Endothelial cell of umbilical vein (primary cell): ENCODE measurements at regions not wholly inside any gene's neighbourhood (a gene's known extent, or its start where the extent isn't known, plus 50 kb on each side); places are given as distances from the start of the nearest gene placed in this dataset.

Experiments used
- BruUV-seq: library from RNA; stranded (reverse); fragments of 400-500 nt; replicated peaks from 2 replicates; lab custom pipeline; 2021; lab: Mats Ljungman, UMichigan
- CTCF ChIA-PET: fragments of 300-600, 350-600 bp; sonication (Branson Sonifier 250); formaldehyde crosslinking; loops from one replicate; lab custom pipeline; 2021; ENCODE audit warnings: antibody characterized with exemption, inconsistent platforms; lab: Charles Lee
- POLR2A ChIA-PET: fragments of 300-600, 350-600 bp; sonication (Branson Sonifier 250); formaldehyde crosslinking; loops from one replicate; lab custom pipeline; 2021; ENCODE audit warnings: antibody characterized with exemption, inconsistent platforms; lab: Charles Lee
- DNase-seq: peaks from one replicate; pipeline ENCODE4 v3.0.0-alpha.2; 2011; ENCODE audit warnings: low read depth, low spot score
- FAIRE-seq: peaks from 2 replicates; lab custom pipeline; 2011; peaks lifted over from hg19 to GRCh38; lab: Jason Lieb, UNC
- H2AFZ ChIP-seq: 2 replicates; pipeline ENCODE4 v1.6.0; 2012; ENCODE audit warnings: low read depth, low read length, control low read depth, inconsistent platforms
- H3K27ac ChIP-seq: 2 replicates; pipeline ENCODE4 v1.5.1; 2011; ENCODE audit warnings: low read depth, mild to moderate bottlenecking, control low read depth, low read length, moderate library complexity; ENCODE audit not compliant: insufficient read depth
- H3K27me3 ChIP-seq, 2 experiments: 2 replicates each; pipeline versions ENCODE4 v1.6.0 to v1.6.1; 2011; ENCODE audit warnings: low read length in 2 of 2, mixed read lengths in 1 of 2; ENCODE audit not compliant: control insufficient read depth in 2 of 2, insufficient read depth in 2 of 2
- H3K36me3 ChIP-seq, 2 experiments: 2 replicates in 1 of 2; 3 replicates in 1 of 2; pipeline ENCODE4 v1.5.1; 2011; ENCODE audit warnings: low read length in 2 of 2, mild to moderate bottlenecking in 1 of 2, moderate library complexity in 1 of 2; ENCODE audit not compliant: control insufficient read depth in 2 of 2, insufficient read depth in 2 of 2; ENCODE audit errors: extremely low read depth in 1 of 2
- H3K4me1 ChIP-seq: 3 replicates; pipeline ENCODE4 v1.5.1; 2011; ENCODE audit warnings: mild to moderate bottlenecking, low read length; ENCODE audit not compliant: control insufficient read depth, insufficient read depth; ENCODE audit errors: extremely low read depth
- H3K4me2 ChIP-seq: 2 replicates; pipeline ENCODE4 v1.6.1; 2011; ENCODE audit warnings: low read length, control low read depth, mixed read lengths; ENCODE audit not compliant: insufficient read depth
- H3K4me3 ChIP-seq, 3 experiments: fragments of 200-600 bp in 1 of 3; sonication (generic), shearing (Covaris generic) in 1 of 3; replicated peaks in 1 of 3; 2 replicates each; pipeline ENCODE4 v1.5.1; 2011 to 2016; ENCODE audit warnings: control low read depth in 3 of 3, low read length in 3 of 3, mild to moderate bottlenecking in 2 of 3, inconsistent platforms in 1 of 3, low read depth in 1 of 3, moderate library complexity in 1 of 3; ENCODE audit not compliant: insufficient read depth in 1 of 3
- H3K79me2 ChIP-seq: 2 replicates; pipeline ENCODE4 v1.6.0; 2012; ENCODE audit warnings: low read length, inconsistent platforms; ENCODE audit not compliant: control insufficient read depth, insufficient read depth
- H3K9ac ChIP-seq: replicated peaks from 2 replicates; pipeline ENCODE3; 2011; ENCODE audit warnings: low read length, control low read depth; ENCODE audit not compliant: insufficient read depth; ENCODE audit errors: extremely low read depth
- H3K9me1 ChIP-seq: replicated peaks from 3 replicates; pipeline ENCODE4 v1.6.0; 2011; ENCODE audit warnings: mild to moderate bottlenecking, low read length; ENCODE audit not compliant: control insufficient read depth, insufficient read depth; ENCODE audit errors: extremely low read depth
- H3K9me3 ChIP-seq: replicated peaks from 2 replicates; pipeline ENCODE4 v1.5.1; 2012; ENCODE audit warnings: low read length, inconsistent platforms; ENCODE audit not compliant: control insufficient read depth, insufficient read depth
- H4K20me1 ChIP-seq: replicated peaks from 2 replicates; pipeline ENCODE3; 2011; ENCODE audit warnings: mild to moderate bottlenecking, low read length; ENCODE audit not compliant: control insufficient read depth, insufficient read depth; ENCODE audit errors: extremely low read depth
- CTCF ChIP-seq, 2 donors: IDR thresholded peaks; 1 replicate in 1 of 2; 2 replicates in 1 of 2; pipeline ENCODE4 v1.5.1; 2011; ENCODE audit warnings: low read length in 2 of 2, mild to moderate bottlenecking in 2 of 2, moderate library complexity in 2 of 2, control low read depth in 1 of 2, inconsistent platforms in 1 of 2, low read depth in 1 of 2; ENCODE audit not compliant: insufficient read depth in 1 of 2; ENCODE audit errors: extremely low read depth in 1 of 2
- EZH2 ChIP-seq: IDR thresholded peaks from 2 replicates; pipeline ENCODE4 v1.6.1; 2012; ENCODE audit warnings: borderline replicate concordance, low read depth, mild to moderate bottlenecking, moderate library complexity, low read length, inconsistent platforms; ENCODE audit not compliant: severe bottlenecking
- FOS ChIP-seq: IDR thresholded peaks from 2 replicates; pipeline ENCODE4 v1.6.1; 2011; ENCODE audit warnings: mild to moderate bottlenecking, low read length, moderate library complexity, borderline replicate concordance; ENCODE audit not compliant: insufficient read depth
- GATA2 ChIP-seq: IDR thresholded peaks from 2 replicates; pipeline ENCODE4 v1.7.0; 2011; ENCODE audit warnings: low read depth, mild to moderate bottlenecking, moderate library complexity, mixed read lengths, low read length; ENCODE audit not compliant: insufficient read length, insufficient read depth
- JUN ChIP-seq: IDR thresholded peaks from 2 replicates; pipeline ENCODE4 v1.6.1; 2011; ENCODE audit warnings: borderline replicate concordance, low read depth; ENCODE audit not compliant: insufficient read length, insufficient read depth
- MAX ChIP-seq: IDR thresholded peaks from 2 replicates; pipeline ENCODE4 v1.6.1; 2011; ENCODE audit not compliant: insufficient read depth, insufficient read length
- MYC ChIP-seq: IDR thresholded peaks from one replicate; pipeline ENCODE4 v1.6.1; 2011; ENCODE audit warnings: mild to moderate bottlenecking, low read depth, low read length
- POLR2A ChIP-seq: IDR thresholded peaks from 2 replicates; pipeline ENCODE4 v1.6.1; 2012; ENCODE audit warnings: low read depth, mild to moderate bottlenecking, control low read depth, low read length
- POLR2AphosphoS5 ChIP-seq: IDR thresholded peaks from 2 replicates; pipeline ENCODE4 v1.6.1; 2012; ENCODE audit warnings: low read depth, mild to moderate bottlenecking, control low read depth, low read length, moderate library complexity; ENCODE audit not compliant: insufficient read depth
- dilution Hi-C: fragments of 300-500 bp; cut with MboI; formaldehyde crosslinking; loops from one replicate; pipeline ENCODE4 v1.15.0; 2019; ENCODE audit warnings: low sequenced_read_pairs; ENCODE audit not compliant: extremely low pct_ligation_motif_present
- intact Hi-C: fragments of 100-400 bp; cut with micrococcal nuclease; formaldehyde crosslinking; loops from one replicate; pipeline ENCODE4 v1.10.0; 2022

- no peak overlapping the region for H3K9ac ChIP-seq
- FAIRE-seq, result no peak
- BruUV-seq, result no TSS peak
Observed at GRCh38 chr1:30329263-30329753, 394.1 kb downstream of the MATN1 start.

More at GRCh38 chr1:30329263-30329753, 394.1 kb downstream of the MATN1 start:
- dilution Hi-C loops (no loop called here), intact Hi-C loops (no loop called here)
- Histone ChIP-seq H3K27ac (no peak overlapping the region), H3K4me1 (no peaks in the 10 kb centered on the region), H3K9me3 (no peaks in the 10 kb centered on the region), H3K36me3 (no peaks in the 10 kb centered on the region), H3K9me1 (no peaks in the 10 kb centered on the region), H3K79me2 (no peaks in the 10 kb centered on the region), H4K20me1 (no peaks in the 10 kb centered on the region), H3K4me2 (no peak overlapping the region), H3K4me3 (no peak overlapping the region), H3K27me3 (no peaks in the 10 kb centered on the region), H2AFZ (no peak overlapping the region)
- no peak for TF ChIP-seq POLR2AphosphoS5
- no peak for TF ChIP-seq MAX
- no peak for TF ChIP-seq CTCF (IDR thresholded peaks at IDR 0.05; ENCODE audit: extremely low read depth in 1 of 2, insufficient read depth in 1 of 2, low read depth in 1 of 2, low read length in 2 of 2)
- no peak for TF ChIP-seq GATA2
- TF ChIP-seq JUN, result no peak
- TF ChIP-seq EZH2, result no peak
- TF ChIP-seq POLR2A, result no peak
- TF ChIP-seq FOS, result no peak
- TF ChIP-seq MYC, result no peak
- CTCF ChIA-PET, result no interaction called here
- POLR2A ChIA-PET, result no interaction called here
- DNase-seq, result no peak
